ENCODE measurements at regions not wholly inside any gene's neighbourhood (a gene's known extent, or its start where the extent isn't known, plus 50 kb on each side); places are given as distances from the start of the nearest gene placed in this dataset.

DNA sequence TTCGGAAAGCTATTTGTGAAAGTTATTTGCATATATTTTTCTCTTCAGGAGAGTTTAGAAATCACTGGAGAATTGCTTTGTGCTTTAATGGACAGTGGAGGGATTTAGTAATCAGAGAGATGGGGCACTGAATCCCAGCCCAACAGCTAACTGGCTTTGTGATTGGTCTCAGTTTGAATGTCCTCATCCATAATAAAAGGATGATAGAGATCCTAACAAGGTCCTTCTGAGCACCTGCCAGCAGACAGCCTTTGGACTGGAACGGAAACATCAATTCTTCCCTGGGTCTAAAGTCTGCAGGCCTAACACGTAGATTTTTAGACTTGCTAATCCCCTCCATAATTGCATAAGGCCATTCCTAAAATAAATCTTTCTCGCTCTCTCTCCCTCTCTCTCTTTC is 112.0 kb upstream of the ADAMTS5 start:
- POLR2A ChIA-PET, result no interaction called here

DNA sequence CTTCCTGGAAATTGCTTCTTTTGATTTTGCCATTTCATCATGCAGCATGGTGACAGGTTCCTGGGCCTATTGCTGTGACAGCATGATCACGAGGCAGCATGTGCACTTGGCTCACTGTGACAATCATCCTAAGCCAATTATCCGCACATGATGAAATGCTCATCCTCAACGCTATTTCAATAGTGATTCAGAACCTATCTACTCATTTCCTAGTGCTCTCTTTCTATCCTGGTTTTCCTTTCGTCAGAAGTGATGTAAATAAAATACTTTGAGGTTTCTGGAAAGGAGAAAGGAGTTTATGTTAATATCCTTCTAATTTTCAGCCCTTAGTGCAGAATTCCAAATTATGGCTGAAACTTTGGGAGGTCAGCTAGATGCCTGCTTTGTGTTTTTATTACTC is 110.6 kb upstream of the ADAMTS5 start:
- ChIA-PET POLR2A (no interaction called here), CTCF (no interaction called here)
- Histone ChIP-seq H3K4me3 (ENCODE audit: low read depth, low read length) (no peak overlapping the region), H3K27ac (ENCODE audit: low read depth, low read length) (no peak overlapping the region), H3K9me3 (ENCODE audit: control insufficient read depth, insufficient read depth, low read length) (no peaks in the 10 kb centered on the region), H3K27me3 (ENCODE audit: control insufficient read depth, insufficient read depth, low read length) (no peaks in the 10 kb centered on the region)
- DNase-seq (ENCODE audit: low read depth, low spot score), result no peak
- TF ChIP-seq, protein P1, sequence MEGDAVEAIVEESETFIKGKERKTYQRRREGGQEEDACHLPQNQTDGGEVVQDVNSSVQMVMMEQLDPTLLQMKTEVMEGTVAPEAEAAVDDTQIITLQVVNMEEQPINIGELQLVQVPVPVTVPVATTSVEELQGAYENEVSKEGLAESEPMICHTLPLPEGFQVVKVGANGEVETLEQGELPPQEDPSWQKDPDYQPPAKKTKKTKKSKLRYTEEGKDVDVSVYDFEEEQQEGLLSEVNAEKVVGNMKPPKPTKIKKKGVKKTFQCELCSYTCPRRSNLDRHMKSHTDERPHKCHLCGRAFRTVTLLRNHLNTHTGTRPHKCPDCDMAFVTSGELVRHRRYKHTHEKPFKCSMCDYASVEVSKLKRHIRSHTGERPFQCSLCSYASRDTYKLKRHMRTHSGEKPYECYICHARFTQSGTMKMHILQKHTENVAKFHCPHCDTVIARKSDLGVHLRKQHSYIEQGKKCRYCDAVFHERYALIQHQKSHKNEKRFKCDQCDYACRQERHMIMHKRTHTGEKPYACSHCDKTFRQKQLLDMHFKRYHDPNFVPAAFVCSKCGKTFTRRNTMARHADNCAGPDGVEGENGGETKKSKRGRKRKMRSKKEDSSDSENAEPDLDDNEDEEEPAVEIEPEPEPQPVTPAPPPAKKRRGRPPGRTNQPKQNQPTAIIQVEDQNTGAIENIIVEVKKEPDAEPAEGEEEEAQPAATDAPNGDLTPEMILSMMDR (IDR thresholded peaks at IDR 0.05; ENCODE audit: low read depth, low read length), result no peak

More for the DNA sequence above, 112.0 kb upstream of the ADAMTS5 start:
- Histone ChIP-seq H3K27me3 (ENCODE audit: control insufficient read depth, insufficient read depth, low read length) (no peaks in the 10 kb centered on the region), H3K9me3 (ENCODE audit: control insufficient read depth, insufficient read depth, low read length) (no peaks in the 10 kb centered on the region), H3K27ac (ENCODE audit: low read depth, low read length) (no peak overlapping the region), H3K4me3 (ENCODE audit: low read depth, low read length) (no peak overlapping the region)
- TF ChIP-seq, protein P1 (IDR thresholded peaks at IDR 0.05; ENCODE audit: low read depth, low read length), result no peak
- DNase-seq (ENCODE audit: low read depth, low spot score), result no peak
- CTCF ChIA-PET, result no interaction called here

DNA sequence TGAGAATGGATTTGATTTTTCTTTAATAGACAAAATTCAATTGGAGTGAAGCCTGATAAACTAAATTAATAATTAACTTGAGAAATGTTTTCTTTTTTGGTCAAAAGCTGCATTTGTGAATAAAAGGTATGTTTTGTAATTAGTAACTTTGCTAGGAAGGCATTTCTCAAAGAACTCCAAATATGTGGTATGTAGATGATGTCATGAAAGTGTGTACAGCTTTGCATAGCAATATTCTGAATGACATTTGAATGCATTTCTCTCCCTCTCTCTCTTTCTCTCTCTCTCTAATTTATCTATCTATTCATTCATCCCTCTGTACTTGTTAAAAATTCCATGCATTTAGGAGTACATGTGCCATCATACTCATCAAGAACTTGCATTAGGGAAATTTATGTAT is 109.1 kb upstream of the ADAMTS5 start:
- H3K4me3 ChIP-seq (ENCODE audit: low read depth, low read length), result no peak overlapping the region
- CTCF ChIA-PET, result no interaction called here
- DNase-seq (ENCODE audit: low read depth, low spot score), result no peak
- TF ChIP-seq, protein P1 (IDR thresholded peaks at IDR 0.05; ENCODE audit: low read depth, low read length), result no peak
- POLR2A ChIA-PET, result no interaction called here
- H3K27me3 ChIP-seq (ENCODE audit: control insufficient read depth, insufficient read depth, low read length), result no peaks in the 10 kb centered on the region
- H3K27ac ChIP-seq (ENCODE audit: low read depth, low read length), result no peak overlapping the region
- H3K9me3 ChIP-seq (ENCODE audit: control insufficient read depth, insufficient read depth, low read length), result no peaks in the 10 kb centered on the region

DNA sequence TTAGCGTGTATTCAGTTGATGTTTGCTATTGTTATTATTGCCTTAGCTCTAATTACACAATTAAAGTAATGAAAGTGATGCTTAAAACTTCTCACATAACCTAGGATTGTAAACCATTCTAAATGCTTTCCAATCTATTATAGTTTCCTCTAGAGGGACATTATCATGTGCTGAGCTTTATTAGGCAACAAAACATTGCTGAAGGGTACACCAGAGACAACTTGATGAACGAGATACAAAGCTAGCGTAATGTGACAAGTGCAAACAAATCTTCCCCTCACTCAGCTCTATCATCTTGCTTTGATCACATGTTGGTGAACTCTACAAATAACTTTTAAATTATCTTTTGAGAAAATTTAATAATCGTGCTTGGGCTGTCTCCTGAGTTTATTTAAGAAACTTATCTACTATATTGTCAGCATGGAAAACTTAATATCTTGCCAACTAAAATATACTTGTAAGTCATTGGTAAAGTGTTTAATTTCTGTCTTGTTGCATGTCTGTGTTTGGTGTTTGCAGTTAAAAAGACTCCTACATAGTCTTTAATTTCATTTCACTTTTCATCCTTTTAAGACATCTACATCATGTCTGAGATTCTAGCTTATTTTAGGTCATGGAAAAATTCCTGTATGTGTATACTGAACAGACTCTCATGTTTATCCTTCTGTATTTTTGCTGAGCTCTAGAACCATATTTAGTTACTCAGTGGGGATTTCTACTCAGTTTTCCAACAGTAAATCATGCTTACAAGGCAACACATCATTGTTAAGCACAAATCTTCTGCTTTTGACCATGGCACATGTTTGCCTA is 104.2 kb upstream of the ADAMTS5 start:
- TF ChIP-seq, protein P1 (IDR thresholded peaks at IDR 0.05; ENCODE audit: low read depth, low read length), result no peak
- DNase-seq (ENCODE audit: low read depth, low spot score), result no peak
- ChIA-PET CTCF (no interaction called here), POLR2A (no interaction called here)
- Histone ChIP-seq H3K27me3 (ENCODE audit: control insufficient read depth, insufficient read depth, low read length) (no peaks in the 10 kb centered on the region), H3K9me3 (ENCODE audit: control insufficient read depth, insufficient read depth, low read length) (no peaks in the 10 kb centered on the region), H3K27ac (ENCODE audit: low read depth, low read length) (no peak overlapping the region), H3K4me3 (ENCODE audit: low read depth, low read length) (no peak overlapping the region)

DNA sequence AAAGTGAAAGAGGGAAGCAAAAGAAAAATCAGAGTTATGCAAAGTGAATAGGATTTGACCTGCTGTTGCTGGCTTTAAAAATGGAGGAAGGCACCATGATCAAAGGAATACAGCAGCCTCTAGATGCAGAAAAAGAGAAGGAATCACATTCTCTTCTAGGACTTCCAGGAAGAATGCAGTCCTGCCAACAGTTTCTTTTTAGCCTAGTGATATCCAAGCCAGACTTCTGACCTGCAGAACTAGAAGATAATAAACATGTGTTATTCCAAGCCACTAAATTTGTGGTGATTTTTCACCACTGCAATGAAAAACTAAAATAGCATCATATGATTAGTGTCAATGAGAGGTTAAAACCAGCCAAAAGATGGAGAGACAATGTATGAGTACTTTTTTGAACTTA is 101.9 kb upstream of the ADAMTS5 start:
- DNase-seq (ENCODE audit: low read depth, low spot score), result no peak
- H3K9me3 ChIP-seq (ENCODE audit: control insufficient read depth, insufficient read depth, low read length), result no peaks in the 10 kb centered on the region
- H3K27me3 ChIP-seq (ENCODE audit: control insufficient read depth, insufficient read depth, low read length), result no peaks in the 10 kb centered on the region
- H3K4me3 ChIP-seq (ENCODE audit: low read depth, low read length), result no peak overlapping the region
- TF ChIP-seq, protein P1 (IDR thresholded peaks at IDR 0.05; ENCODE audit: low read depth, low read length), result no peak
- no peak overlapping the region for H3K27ac ChIP-seq (ENCODE audit: low read depth, low read length)
- POLR2A ChIA-PET, result no interaction called here
- CTCF ChIA-PET, result no interaction called here
